H1 (cell line): ENCODE measurements at regions not wholly inside any gene's neighbourhood (a gene's known extent, or its start where the extent isn't known, plus 50 kb on each side); places are given as distances from the start of the nearest gene placed in this dataset.

Source experiments
- TF ChIP-seq, protein P1 (sequence below): fragments of 300-600 bp; sonication (generic); IDR thresholded peaks from 2 replicates; pipeline ENCODE4 v1.7.1; 2012; ENCODE audit warnings: low read length, moderate library complexity, mild to moderate bottlenecking, inconsistent platforms; ENCODE audit not compliant: insufficient replicate concordance

DNA sequence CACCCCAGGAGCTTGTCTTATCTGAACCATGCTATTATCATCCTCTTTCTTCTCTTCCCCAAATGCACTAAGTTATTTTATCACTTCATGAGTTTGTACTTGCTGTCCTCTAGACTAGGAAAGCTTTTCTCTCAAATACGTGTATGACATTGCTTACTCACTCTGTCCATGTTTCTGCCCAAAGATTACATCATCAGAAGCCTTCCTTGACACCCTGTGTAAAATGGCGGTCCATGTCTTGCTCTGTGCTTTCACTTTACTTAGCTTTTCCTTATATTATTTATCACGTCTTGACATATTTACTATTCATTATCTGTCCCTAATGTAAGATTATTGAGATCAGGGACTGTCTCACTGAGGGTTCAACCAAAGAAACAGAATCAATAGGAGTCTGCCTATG, 196.1 kb upstream of the ZEB2 start (continued):
- TF ChIP-seq, protein P1, sequence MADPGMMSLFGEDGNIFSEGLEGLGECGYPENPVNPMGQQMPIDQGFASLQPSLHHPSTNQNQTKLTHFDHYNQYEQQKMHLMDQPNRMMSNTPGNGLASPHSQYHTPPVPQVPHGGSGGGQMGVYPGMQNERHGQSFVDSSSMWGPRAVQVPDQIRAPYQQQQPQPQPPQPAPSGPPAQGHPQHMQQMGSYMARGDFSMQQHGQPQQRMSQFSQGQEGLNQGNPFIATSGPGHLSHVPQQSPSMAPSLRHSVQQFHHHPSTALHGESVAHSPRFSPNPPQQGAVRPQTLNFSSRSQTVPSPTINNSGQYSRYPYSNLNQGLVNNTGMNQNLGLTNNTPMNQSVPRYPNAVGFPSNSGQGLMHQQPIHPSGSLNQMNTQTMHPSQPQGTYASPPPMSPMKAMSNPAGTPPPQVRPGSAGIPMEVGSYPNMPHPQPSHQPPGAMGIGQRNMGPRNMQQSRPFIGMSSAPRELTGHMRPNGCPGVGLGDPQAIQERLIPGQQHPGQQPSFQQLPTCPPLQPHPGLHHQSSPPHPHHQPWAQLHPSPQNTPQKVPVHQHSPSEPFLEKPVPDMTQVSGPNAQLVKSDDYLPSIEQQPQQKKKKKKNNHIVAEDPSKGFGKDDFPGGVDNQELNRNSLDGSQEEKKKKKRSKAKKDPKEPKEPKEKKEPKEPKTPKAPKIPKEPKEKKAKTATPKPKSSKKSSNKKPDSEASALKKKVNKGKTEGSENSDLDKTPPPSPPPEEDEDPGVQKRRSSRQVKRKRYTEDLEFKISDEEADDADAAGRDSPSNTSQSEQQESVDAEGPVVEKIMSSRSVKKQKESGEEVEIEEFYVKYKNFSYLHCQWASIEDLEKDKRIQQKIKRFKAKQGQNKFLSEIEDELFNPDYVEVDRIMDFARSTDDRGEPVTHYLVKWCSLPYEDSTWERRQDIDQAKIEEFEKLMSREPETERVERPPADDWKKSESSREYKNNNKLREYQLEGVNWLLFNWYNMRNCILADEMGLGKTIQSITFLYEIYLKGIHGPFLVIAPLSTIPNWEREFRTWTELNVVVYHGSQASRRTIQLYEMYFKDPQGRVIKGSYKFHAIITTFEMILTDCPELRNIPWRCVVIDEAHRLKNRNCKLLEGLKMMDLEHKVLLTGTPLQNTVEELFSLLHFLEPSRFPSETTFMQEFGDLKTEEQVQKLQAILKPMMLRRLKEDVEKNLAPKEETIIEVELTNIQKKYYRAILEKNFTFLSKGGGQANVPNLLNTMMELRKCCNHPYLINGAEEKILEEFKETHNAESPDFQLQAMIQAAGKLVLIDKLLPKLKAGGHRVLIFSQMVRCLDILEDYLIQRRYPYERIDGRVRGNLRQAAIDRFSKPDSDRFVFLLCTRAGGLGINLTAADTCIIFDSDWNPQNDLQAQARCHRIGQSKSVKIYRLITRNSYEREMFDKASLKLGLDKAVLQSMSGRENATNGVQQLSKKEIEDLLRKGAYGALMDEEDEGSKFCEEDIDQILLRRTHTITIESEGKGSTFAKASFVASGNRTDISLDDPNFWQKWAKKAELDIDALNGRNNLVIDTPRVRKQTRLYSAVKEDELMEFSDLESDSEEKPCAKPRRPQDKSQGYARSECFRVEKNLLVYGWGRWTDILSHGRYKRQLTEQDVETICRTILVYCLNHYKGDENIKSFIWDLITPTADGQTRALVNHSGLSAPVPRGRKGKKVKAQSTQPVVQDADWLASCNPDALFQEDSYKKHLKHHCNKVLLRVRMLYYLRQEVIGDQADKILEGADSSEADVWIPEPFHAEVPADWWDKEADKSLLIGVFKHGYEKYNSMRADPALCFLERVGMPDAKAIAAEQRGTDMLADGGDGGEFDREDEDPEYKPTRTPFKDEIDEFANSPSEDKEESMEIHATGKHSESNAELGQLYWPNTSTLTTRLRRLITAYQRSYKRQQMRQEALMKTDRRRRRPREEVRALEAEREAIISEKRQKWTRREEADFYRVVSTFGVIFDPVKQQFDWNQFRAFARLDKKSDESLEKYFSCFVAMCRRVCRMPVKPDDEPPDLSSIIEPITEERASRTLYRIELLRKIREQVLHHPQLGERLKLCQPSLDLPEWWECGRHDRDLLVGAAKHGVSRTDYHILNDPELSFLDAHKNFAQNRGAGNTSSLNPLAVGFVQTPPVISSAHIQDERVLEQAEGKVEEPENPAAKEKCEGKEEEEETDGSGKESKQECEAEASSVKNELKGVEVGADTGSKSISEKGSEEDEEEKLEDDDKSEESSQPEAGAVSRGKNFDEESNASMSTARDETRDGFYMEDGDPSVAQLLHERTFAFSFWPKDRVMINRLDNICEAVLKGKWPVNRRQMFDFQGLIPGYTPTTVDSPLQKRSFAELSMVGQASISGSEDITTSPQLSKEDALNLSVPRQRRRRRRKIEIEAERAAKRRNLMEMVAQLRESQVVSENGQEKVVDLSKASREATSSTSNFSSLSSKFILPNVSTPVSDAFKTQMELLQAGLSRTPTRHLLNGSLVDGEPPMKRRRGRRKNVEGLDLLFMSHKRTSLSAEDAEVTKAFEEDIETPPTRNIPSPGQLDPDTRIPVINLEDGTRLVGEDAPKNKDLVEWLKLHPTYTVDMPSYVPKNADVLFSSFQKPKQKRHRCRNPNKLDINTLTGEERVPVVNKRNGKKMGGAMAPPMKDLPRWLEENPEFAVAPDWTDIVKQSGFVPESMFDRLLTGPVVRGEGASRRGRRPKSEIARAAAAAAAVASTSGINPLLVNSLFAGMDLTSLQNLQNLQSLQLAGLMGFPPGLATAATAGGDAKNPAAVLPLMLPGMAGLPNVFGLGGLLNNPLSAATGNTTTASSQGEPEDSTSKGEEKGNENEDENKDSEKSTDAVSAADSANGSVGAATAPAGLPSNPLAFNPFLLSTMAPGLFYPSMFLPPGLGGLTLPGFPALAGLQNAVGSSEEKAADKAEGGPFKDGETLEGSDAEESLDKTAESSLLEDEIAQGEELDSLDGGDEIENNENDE = no peak
- TF ChIP-seq, all 59 proteins: peak for 0
